Karpas-422 (cell line): ENCODE measurements at regions not wholly inside any gene's neighbourhood (a gene's known extent, or its start where the extent isn't known, plus 50 kb on each side); places are given as distances from the start of the nearest gene placed in this dataset.

Source experiments
- DNase-seq: peaks from one replicate; pipeline ENCODE4 v3.0.0-alpha.2; 2015
- H2AFZ ChIP-seq: fragments of 200-600 bp; sonication (generic); 2 replicates; pipeline ENCODE4 v1.6.1; 2014; ENCODE audit warnings: antibody characterized with exemption, low read length, mixed read lengths
- H3K27ac ChIP-seq: fragments of 200-600 bp; sonication (generic); 2 replicates; pipeline ENCODE4 v1.5.1; 2014; ENCODE audit warnings: mild to moderate bottlenecking, low read length, moderate library complexity
- H3K27me3 ChIP-seq: fragments of 200-600 bp; sonication (generic); 2 replicates; pipeline ENCODE4 v1.6.1; 2014; ENCODE audit warnings: low read length, mixed read lengths
- H3K36me3 ChIP-seq: fragments of 200-600 bp; sonication (generic); 2 replicates; pipeline ENCODE4 v1.6.1; 2014; ENCODE audit warnings: low read length, mixed read lengths; ENCODE audit not compliant: insufficient read depth
- H3K4me1 ChIP-seq: fragments of 200-600 bp; sonication (generic); 2 replicates; pipeline ENCODE4 v1.6.1; 2014; ENCODE audit warnings: mild to moderate bottlenecking, low read length, mixed read lengths
- H3K4me2 ChIP-seq: fragments of 200-600 bp; sonication (generic); 2 replicates; pipeline ENCODE4 v1.6.1; 2014; ENCODE audit warnings: low read length, low read depth, mild to moderate bottlenecking; ENCODE audit not compliant: poor library complexity, severe bottlenecking
- H3K4me3 ChIP-seq: fragments of 200-600 bp; sonication (generic); 2 replicates; pipeline ENCODE4 v1.5.1; 2014; ENCODE audit warnings: mild to moderate bottlenecking, antibody characterized with exemption, low read length, mixed read lengths
- H3K79me2 ChIP-seq: fragments of 200-600 bp; sonication (generic); 2 replicates; pipeline ENCODE4 v1.6.1; 2014; ENCODE audit warnings: mild to moderate bottlenecking, low read length, mixed read lengths
- H3K9ac ChIP-seq: fragments of 200-600 bp; sonication (generic); 2 replicates; pipeline ENCODE4 v1.6.0; 2014; ENCODE audit warnings: low read length
- H3K9me2 ChIP-seq: fragments of 200-600 bp; sonication (generic), shearing (Covaris generic); replicated peaks from 2 replicates; pipeline ENCODE4 v1.6.0; 2014; ENCODE audit warnings: mild to moderate bottlenecking, low read length, moderate library complexity; ENCODE audit not compliant: insufficient read depth
- H3K9me3 ChIP-seq: fragments of 300-700, 200-600 bp; sonication (generic); 2 replicates; pipeline ENCODE4 v1.6.1; 2014; ENCODE audit warnings: low read length, mixed read lengths
- H4K20me1 ChIP-seq: fragments of 200-600 bp; sonication (generic); 2 replicates; pipeline ENCODE4 v1.6.1; 2014; ENCODE audit warnings: mild to moderate bottlenecking, antibody characterized with exemption, low read length, low read depth; ENCODE audit not compliant: insufficient read depth

DNA sequence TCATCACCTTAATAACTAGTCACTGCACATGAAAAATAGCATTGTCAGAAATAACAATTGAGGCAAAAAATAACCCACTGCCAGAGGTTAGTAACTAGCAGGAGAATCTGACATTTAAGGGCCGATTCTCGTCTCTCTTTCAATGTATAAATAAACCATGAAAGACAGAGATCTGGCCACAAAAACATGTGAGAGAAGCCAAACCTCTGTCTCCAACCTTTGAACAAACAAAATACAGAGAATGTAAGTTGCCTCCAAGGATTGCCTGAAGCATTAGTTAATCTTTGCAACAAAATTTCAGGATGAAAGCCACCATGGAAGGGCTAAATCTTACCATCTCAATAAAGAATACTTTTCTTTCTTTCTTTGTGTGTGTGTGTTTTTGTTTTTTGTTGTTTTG lies 257.4 kb upstream of the TMTC1 start:
- Histone ChIP-seq H3K4me1 (no peaks in the 10 kb centered on the region), H3K4me3 (no peak overlapping the region), H3K27me3 (no peaks in the 10 kb centered on the region), H3K9me2 (no peaks in the 10 kb centered on the region), H4K20me1 (no peaks in the 10 kb centered on the region), H2AFZ (no peak overlapping the region), H3K9ac (no peak overlapping the region), H3K36me3 (no peaks in the 10 kb centered on the region), H3K4me2 (no peak overlapping the region), H3K79me2 (no peaks in the 10 kb centered on the region), H3K27ac (no peak overlapping the region), H3K9me3 (no peaks in the 10 kb centered on the region)
- DNase-seq = no peak

DNA sequence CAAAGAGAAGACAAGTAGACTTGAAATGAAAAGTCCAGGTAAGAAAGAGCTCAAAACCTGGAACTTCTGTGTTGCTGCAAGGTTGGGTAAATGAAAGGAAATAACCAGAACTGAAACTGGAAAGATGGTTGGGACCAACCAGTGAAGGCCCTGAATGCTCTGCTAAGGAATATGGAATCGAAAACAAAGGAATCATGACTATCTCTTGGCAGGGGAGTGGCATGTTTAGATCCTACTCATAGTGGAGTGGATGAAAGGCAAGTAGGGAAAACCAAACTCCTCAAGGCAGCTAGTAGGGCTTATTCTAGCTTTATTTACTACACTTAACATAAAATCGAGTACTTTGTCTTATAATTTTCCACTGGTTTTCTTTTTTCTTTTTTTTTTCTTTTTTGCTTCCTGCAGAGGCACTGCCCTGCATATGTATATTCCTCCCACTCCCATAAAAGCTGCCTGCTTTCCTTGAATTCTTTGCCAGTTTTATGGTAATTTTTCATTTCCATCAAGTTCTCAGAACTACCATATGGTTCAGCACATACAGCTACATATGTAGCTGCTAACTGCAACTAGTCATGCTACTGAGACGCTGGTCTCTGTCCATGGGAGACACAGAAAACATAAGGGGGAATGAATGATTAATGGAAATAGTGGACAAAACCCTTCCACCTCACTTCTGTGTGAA lies 247.1 kb upstream of the TMTC1 start:
- no peak overlapping the region for H3K4me3 ChIP-seq
- H3K9me3 ChIP-seq = no peaks in the 10 kb centered on the region
- H3K36me3 ChIP-seq = no peaks in the 10 kb centered on the region
- H4K20me1 ChIP-seq = no peaks in the 10 kb centered on the region
- DNase-seq = no peak
- no peaks in the 10 kb centered on the region for H3K79me2 ChIP-seq
- H2AFZ ChIP-seq = no peak overlapping the region
- no peaks in the 10 kb centered on the region for H3K9me2 ChIP-seq
- no peak overlapping the region for H3K4me2 ChIP-seq
- no peaks in the 10 kb centered on the region for H3K27me3 ChIP-seq
- H3K9ac ChIP-seq = no peak overlapping the region
- no peaks in the 10 kb centered on the region for H3K4me1 ChIP-seq
- H3K27ac ChIP-seq = no peak overlapping the region

DNA sequence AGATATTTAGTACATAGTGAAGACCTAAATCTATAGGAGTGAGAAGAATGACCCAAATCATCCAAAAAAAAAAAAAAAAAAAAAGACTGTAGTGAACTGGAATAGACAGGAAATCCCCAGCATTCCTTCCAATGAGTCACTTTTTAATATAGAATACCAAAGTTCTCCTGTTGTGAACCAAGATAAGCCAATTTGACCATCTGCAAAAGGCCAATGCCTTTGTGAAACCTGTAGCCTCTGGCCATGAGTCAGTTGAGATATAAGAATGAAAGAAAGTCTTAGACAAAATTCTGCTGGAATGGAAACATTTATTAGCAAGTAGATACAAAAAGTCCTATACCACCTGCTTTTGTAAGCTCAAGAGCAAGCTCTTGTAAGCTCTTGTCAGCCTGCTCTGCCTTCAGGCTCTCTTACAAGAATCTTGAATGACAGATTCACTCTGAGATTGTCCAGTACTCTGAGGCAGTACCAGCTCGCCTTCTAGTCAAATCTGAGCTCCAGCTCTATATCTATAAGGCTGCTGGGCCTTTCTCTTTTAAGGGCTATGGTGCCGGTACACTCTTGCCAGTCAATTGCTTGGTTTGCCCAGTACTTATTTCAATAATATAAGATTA lies 243.0 kb upstream of the TMTC1 start:
- no peak overlapping the region for H3K4me3 ChIP-seq
- no peaks in the 10 kb centered on the region for H3K27me3 ChIP-seq
- no peaks in the 10 kb centered on the region for H3K9me2 ChIP-seq
- H3K79me2 ChIP-seq = no peaks in the 10 kb centered on the region
- H3K9ac ChIP-seq = no peak overlapping the region
- H3K9me3 ChIP-seq = no peaks in the 10 kb centered on the region
- H3K4me2 ChIP-seq = no peak overlapping the region
- no peaks in the 10 kb centered on the region for H3K4me1 ChIP-seq
- H4K20me1 ChIP-seq = no peaks in the 10 kb centered on the region
- no peak for DNase-seq
- H3K36me3 ChIP-seq = no peaks in the 10 kb centered on the region
- no peak overlapping the region for H2AFZ ChIP-seq
- no peak overlapping the region for H3K27ac ChIP-seq

DNA sequence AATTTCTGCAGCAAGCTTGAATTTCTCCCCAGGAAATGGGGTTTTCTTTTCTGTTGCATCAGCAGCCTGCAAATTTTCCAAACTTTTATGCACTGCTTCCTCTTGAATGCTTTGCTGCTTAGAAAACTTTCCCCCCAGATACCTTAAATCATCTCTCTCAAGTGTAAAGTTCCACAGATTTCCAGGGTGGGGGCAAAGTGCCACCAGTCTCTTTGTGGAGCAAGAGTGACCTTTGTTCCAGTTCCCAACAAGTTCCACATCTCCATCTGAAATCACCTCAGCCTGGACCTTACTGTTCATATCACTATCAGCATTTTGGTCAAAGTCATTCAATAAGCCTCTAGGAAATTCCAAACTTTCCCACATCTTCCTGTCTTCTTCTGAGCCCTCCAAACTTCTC lies 241.6 kb upstream of the TMTC1 start:
- no peaks in the 10 kb centered on the region for H4K20me1 ChIP-seq
- no peaks in the 10 kb centered on the region for H3K4me1 ChIP-seq
- H3K9me2 ChIP-seq = no peaks in the 10 kb centered on the region
- H3K9ac ChIP-seq = no peak overlapping the region
- no peaks in the 10 kb centered on the region for H3K36me3 ChIP-seq
- H3K4me2 ChIP-seq = no peak overlapping the region
- H2AFZ ChIP-seq = no peak overlapping the region
- no peaks in the 10 kb centered on the region for H3K27me3 ChIP-seq
- DNase-seq = no peak
- no peak overlapping the region for H3K27ac ChIP-seq
- no peaks in the 10 kb centered on the region for H3K9me3 ChIP-seq
- no peak overlapping the region for H3K4me3 ChIP-seq
- H3K79me2 ChIP-seq = no peaks in the 10 kb centered on the region

DNA sequence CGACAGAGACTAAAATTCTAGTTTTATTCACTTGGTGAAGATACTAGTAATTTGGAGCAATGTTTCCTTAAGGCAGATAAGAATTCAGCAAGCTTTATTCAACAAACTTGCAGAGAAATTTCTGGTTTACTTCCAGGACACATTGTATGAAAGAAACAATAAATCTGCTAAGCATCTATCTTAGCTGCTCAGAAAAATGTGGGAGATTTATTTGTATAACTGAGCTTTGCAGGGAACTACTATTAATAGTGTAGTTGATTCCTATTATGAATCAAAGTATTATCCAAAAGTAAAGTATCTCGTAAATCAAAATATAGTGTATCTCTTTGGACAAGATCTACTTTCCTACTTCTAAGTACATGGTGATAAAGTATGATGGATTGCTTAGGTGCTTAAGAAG lies 239.4 kb upstream of the TMTC1 start:
- no peak for DNase-seq
- H3K9me2 ChIP-seq = no peaks in the 10 kb centered on the region

DNA sequence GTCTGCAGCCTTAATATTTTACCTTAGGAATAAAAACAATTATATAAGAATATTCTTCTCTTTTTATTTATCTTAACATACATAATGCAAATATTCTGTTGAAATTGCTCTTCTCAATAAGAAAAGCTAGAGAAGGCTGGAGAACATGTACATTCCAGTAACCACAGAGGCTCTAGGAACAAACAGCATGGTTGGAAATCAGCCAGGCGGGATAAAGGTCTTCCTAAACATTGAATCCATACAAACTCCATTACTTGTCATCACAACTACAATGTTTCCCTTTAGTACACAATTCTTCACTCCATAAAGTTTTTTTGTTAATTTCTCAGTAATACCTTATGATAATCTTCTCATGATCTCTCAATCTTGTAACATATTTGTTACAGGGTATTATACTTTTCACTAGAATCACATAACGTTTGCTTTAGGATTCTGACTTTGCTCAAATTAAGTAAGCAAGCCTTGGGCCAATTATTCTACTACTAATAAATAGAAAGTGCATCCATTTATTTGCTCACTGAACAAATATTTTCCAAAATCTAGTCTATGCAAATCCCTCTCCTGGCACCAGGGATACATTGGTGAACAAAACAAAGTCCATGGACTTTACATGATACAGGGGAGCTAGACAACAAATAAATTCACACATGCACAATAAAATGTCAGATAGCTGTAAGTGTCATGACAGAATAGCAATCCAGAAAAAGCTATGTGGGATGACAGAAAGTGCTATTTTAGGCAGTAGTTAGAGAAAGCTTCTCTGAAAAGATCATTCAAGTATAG lies 237.5 kb upstream of the TMTC1 start:
- H3K79me2 ChIP-seq = no peaks in the 10 kb centered on the region
- no peaks in the 10 kb centered on the region for H3K4me1 ChIP-seq
- no peaks in the 10 kb centered on the region for H3K9me3 ChIP-seq
- no peak overlapping the region for H3K9ac ChIP-seq
- H3K4me2 ChIP-seq = no peak overlapping the region
- H4K20me1 ChIP-seq = no peaks in the 10 kb centered on the region
- DNase-seq = no peak
- no peaks in the 10 kb centered on the region for H3K36me3 ChIP-seq
- H3K4me3 ChIP-seq = no peak overlapping the region
- H2AFZ ChIP-seq = no peak overlapping the region
- no peak overlapping the region for H3K27ac ChIP-seq
- H3K27me3 ChIP-seq = no peaks in the 10 kb centered on the region
- H3K9me2 ChIP-seq = no peaks in the 10 kb centered on the region

More for the DNA sequence above, 239.4 kb upstream of the TMTC1 start:
- H3K27me3 ChIP-seq = no peaks in the 10 kb centered on the region
- H4K20me1 ChIP-seq = no peaks in the 10 kb centered on the region
- no peaks in the 10 kb centered on the region for H3K4me1 ChIP-seq
- H3K4me3 ChIP-seq = no peak overlapping the region
- no peaks in the 10 kb centered on the region for H3K9me3 ChIP-seq
- no peak overlapping the region for H2AFZ ChIP-seq
- no peak overlapping the region for H3K4me2 ChIP-seq
- no peaks in the 10 kb centered on the region for H3K36me3 ChIP-seq
- no peak overlapping the region for H3K27ac ChIP-seq
- H3K79me2 ChIP-seq = no peaks in the 10 kb centered on the region
- H3K9ac ChIP-seq = no peak overlapping the region

DNA sequence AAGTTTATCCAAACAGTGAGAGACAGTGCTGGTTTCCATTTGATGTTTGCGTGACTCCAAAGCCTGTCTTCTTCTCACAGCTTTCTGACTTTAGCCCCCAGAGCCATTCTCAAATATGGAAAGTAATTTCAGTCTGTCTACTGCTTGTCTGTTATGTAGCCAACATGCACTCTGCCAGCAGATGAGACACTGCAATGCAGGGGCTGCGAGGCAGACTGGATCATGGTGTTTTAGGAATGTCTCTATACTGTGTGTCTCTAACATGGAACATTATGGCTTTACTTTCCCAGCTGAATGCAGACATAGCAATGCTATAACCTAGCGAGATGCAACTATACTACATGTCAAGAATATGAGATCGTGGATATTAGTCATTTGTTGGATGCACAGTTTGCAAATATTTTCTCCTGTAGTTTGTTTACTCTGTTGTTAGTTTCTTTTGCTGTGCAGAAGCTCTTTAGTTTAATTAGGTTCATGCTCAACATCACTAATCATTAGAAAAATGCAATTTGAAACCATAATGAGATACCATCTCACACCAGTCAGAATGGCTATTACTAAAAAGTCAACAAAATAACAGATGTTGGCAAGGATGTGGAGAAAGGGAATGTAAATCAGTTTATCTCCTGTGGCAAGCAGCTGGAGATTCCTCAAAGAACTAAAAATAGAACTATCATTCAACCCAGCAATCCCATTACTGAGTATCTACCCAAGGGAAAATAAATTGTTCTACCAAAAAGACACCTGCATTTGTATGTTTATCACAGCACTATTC lies 235.8 kb upstream of the TMTC1 start:
- Histone ChIP-seq H2AFZ (no peak overlapping the region), H3K36me3 (no peaks in the 10 kb centered on the region), H3K27ac (no peak overlapping the region), H3K4me1 (no peaks in the 10 kb centered on the region), H3K9me3 (no peaks in the 10 kb centered on the region), H3K9me2 (no peaks in the 10 kb centered on the region), H3K9ac (no peak overlapping the region), H3K27me3 (no peaks in the 10 kb centered on the region), H3K79me2 (no peaks in the 10 kb centered on the region), H3K4me2 (no peak overlapping the region), H4K20me1 (no peaks in the 10 kb centered on the region), H3K4me3 (no peak overlapping the region)
- DNase-seq = no peak

DNA sequence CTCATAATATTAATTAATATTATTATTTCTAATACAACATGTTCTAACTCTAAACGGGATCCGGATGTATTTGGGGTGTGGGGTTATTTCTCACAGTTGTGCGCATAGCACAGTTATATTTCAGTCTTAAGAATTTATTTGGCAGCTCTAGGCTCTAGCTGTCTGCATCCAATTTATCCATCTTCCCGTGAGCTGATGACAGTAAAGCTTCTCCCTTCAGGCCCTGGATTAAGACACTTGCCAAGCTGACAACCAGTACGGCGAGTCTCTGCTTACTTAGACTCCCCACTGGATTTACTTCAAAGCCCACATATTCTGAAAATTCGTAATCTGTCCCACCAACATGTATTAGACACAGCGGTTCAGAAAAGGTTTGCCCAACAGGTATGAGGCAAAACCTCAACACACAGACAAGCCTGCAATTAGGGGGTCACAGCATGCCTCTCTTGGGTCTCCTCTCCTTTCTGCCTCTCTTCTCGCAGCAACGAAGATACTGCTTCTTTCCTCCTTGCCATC lies 232.9 kb upstream of the TMTC1 start:
- no peaks in the 10 kb centered on the region for H3K9me3 ChIP-seq
- no peaks in the 10 kb centered on the region for H3K36me3 ChIP-seq
- H2AFZ ChIP-seq = no peak overlapping the region
- H3K4me2 ChIP-seq = no peak overlapping the region
- no peak overlapping the region for H3K9ac ChIP-seq
- H4K20me1 ChIP-seq = no peaks in the 10 kb centered on the region
- H3K4me3 ChIP-seq = no peak overlapping the region
- H3K79me2 ChIP-seq = no peaks in the 10 kb centered on the region
- no peaks in the 10 kb centered on the region for H3K9me2 ChIP-seq
- H3K27me3 ChIP-seq = no peaks in the 10 kb centered on the region
- no peaks in the 10 kb centered on the region for H3K4me1 ChIP-seq
- DNase-seq = no peak
- no peak overlapping the region for H3K27ac ChIP-seq
